ENCODE measurements at regions not wholly inside any gene's neighbourhood (a gene's known extent, or its start where the extent isn't known, plus 50 kb on each side); places are given as distances from the start of the nearest gene placed in this dataset.
A peak's percentile ranks its signal among the peaks of the same experiment; 100 is the strongest.

- no peak for DNase-seq (ENCODE audit: low read depth)
- no peak for TF ChIP-seq CTCF (IDR thresholded peaks at IDR 0.05; ENCODE audit: insufficient read depth, low read length)
Measured at GRCh38 chr13:24041651-24042225, 118.8 kb upstream of the SPATA13 start.

GRCh38 chr13:24042710-24043440 is 117.6 kb upstream of the SPATA13 start:
- TF ChIP-seq CTCF (IDR thresholded peaks at IDR 0.05; ENCODE audit: insufficient read depth, low read length), result no peak
- DNase-seq (ENCODE audit: low read depth), result no peak
- H3K4me3 ChIP-seq (ENCODE audit: low read depth, low read length), result no peak overlapping the region

More at GRCh38 chr13:24041651-24042225, 118.8 kb upstream of the SPATA13 start:
- H3K4me3 ChIP-seq (ENCODE audit: low read depth, low read length), result no peak overlapping the region

GRCh38 chr13:24043590-24044350 is 116.8 kb upstream of the SPATA13 start:
- no peak for TF ChIP-seq CTCF (IDR thresholded peaks at IDR 0.05; ENCODE audit: insufficient read depth, low read length)
- DNase-seq (ENCODE audit: low read depth), result no peak
- H3K4me3 ChIP-seq (ENCODE audit: low read depth, low read length), result no peak overlapping the region

GRCh38 chr13:24045597-24045996 is 114.9 kb upstream of the SPATA13 start:
- TF ChIP-seq CTCF (IDR thresholded peaks at IDR 0.05; ENCODE audit: insufficient read depth, low read length), result no peak
- DNase-seq (ENCODE audit: low read depth), result no peak
- H3K4me3 ChIP-seq (ENCODE audit: low read depth, low read length), result no peak overlapping the region

GRCh38 chr13:24050292-24050711 is 110.2 kb upstream of the SPATA13 start:
- H3K4me3 ChIP-seq (ENCODE audit: low read depth, low read length), result no peak overlapping the region
- DNase-seq (ENCODE audit: low read depth), result peak; percentile 68
- no peak for TF ChIP-seq CTCF (IDR thresholded peaks at IDR 0.05; ENCODE audit: insufficient read depth, low read length)

GRCh38 chr13:24050796-24051715 is 109.5 kb upstream of the SPATA13 start:
- no peak for DNase-seq (ENCODE audit: low read depth)
- H3K4me3 ChIP-seq (ENCODE audit: low read depth, low read length), result no peak overlapping the region
- TF ChIP-seq CTCF (IDR thresholded peaks at IDR 0.05; ENCODE audit: insufficient read depth, low read length), result no peak

Measured in fibroblast of the aortic adventitia (primary cell).